ENCODE measurements at regions not wholly inside any gene's neighbourhood (a gene's known extent, or its start where the extent isn't known, plus 50 kb on each side); places are given as distances from the start of the nearest gene placed in this dataset.

DNA sequence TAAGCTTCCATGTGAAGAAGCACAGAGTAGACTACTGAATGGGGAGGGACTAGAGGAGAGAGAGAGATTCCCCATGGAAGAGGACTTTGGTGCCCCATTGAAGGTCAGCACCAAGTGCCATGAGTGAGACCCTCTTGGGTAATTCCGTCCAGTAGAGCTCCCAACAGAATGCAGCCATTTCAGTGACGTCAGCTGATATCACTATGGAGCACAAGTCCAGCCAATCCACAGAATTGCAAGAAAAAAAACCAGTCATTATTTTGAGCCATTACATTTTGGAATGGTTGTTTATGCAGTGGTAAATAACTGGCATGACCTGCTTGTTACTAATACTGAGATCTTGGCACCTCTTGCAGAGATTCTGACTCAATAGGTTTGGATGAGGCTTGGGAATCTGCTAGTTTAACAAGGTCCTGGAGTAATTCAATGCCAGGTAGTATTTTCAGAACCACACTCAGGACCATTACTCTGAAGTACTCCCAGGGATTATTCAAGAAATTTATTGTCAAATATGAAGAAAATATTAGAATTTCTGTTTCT, 52.6 kb upstream of the SP8 start:
- no peak overlapping the region for H3K27ac ChIP-seq (ENCODE audit: low read length)
- ATAC-seq (no peak), DNase-seq (no peak)
- no peaks in the 10 kb centered on the region for H3K4me1 ChIP-seq (ENCODE audit: control insufficient read depth, insufficient read depth, low read length)
- H3K4me3 ChIP-seq (ENCODE audit: low read length), result no peak overlapping the region
- WGBS, result 81% methylated on average over 2 of the region's 2 CpGs
- no peaks in the 10 kb centered on the region for H3K9me3 ChIP-seq (ENCODE audit: control insufficient read depth, low read length)
- intact Hi-C loops (cut with DNase I), result no loop called here
- no peaks in the 10 kb centered on the region for H3K27me3 ChIP-seq (ENCODE audit: control insufficient read depth, insufficient read depth)

DNA sequence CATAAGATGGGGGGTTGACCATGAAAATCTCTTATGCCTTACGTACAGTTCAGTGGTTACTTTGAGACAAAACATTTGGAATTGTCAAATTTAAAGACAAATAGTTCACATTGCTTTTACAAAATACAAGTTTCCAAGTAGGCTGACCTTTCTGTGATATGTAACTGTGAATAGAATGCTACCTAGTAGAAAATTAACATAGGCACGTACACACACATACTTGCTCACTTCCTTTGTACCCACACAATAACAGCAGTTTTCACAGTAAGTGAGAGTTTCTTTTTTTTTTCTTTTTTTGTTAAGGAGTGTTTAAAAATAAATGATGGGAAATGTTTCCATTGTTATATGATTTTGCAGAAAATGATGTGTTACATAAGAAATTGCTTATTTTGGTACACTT, 53.3 kb upstream of the SP8 start:
- Histone ChIP-seq H3K27ac (ENCODE audit: low read length) (no peak overlapping the region), H3K4me3 (ENCODE audit: low read length) (no peak overlapping the region), H3K9me3 (ENCODE audit: control insufficient read depth, low read length) (no peaks in the 10 kb centered on the region), H3K27me3 (ENCODE audit: control insufficient read depth, insufficient read depth) (no peaks in the 10 kb centered on the region), H3K4me1 (ENCODE audit: control insufficient read depth, insufficient read depth, low read length) (no peaks in the 10 kb centered on the region)
- 53% methylated on average over 2 of the region's 2 CpGs for WGBS
- DNase-seq (no peak), ATAC-seq (no peak)
- intact Hi-C loops (cut with DNase I), result no loop called here

DNA sequence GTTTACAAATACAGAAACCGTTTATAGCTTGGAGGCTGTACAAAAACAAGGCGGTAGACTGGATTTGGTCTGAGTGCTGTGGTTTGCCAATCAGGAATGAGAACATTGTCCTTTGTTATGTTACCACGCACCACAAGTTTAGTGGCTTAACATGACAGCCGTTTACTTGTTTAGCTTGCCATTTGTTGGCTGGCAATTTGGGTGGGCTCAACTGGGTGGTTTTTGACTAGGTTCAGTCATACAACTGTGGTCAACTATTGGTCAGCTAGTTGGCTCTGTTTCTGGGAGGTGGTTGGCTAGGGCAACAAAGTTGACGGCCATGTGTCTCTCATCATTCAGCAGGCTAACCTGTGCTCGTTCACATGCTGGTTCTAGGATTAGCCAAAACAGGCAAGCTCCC, 60.1 kb upstream of the SP8 start:
- Histone ChIP-seq H3K4me3 (ENCODE audit: low read length) (no peak overlapping the region), H3K4me1 (ENCODE audit: control insufficient read depth, insufficient read depth, low read length) (no peaks in the 10 kb centered on the region), H3K9me3 (ENCODE audit: control insufficient read depth, low read length) (no peaks in the 10 kb centered on the region), H3K27me3 (ENCODE audit: control insufficient read depth, insufficient read depth) (no peaks in the 10 kb centered on the region), H3K27ac (ENCODE audit: low read length) (no peak overlapping the region)
- 82% methylated on average over 6 of the region's 6 CpGs for WGBS
- ATAC-seq (no peak), DNase-seq (no peak)
- intact Hi-C loops (cut with DNase I), result no loop called here

DNA sequence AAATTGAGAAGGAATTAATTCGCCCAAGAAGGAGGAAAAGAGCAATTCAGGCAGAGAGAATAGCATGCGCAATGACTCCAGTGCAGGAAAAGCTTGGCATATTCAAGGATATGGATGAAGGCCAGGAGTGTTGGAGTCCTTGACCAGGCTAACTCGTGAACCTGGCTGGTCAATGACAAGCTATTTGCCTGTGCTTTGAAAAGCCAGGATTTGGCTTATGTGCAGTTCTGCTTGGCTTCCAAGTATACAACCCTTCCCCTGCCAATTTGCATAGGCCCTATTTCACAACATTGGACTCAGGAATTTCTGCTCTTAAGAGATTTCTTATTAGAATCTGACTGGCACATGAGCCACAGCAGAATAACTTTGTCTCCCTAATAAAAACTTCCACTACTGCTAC, 72.3 kb upstream of the SP8 start:
- H3K4me1 ChIP-seq (ENCODE audit: control insufficient read depth, insufficient read depth, low read length), result no peaks in the 10 kb centered on the region
- ATAC-seq, result no peak
- H3K27me3 ChIP-seq (ENCODE audit: control insufficient read depth, insufficient read depth), result no peaks in the 10 kb centered on the region
- no peak overlapping the region for H3K27ac ChIP-seq (ENCODE audit: low read length)
- intact Hi-C loops (cut with DNase I), result no loop called here
- H3K9me3 ChIP-seq (ENCODE audit: control insufficient read depth, low read length), result no peaks in the 10 kb centered on the region
- no peak for DNase-seq
- 66% methylated on average over 3 of the region's 3 CpGs for WGBS
- no peak overlapping the region for H3K4me3 ChIP-seq (ENCODE audit: low read length)

DNA sequence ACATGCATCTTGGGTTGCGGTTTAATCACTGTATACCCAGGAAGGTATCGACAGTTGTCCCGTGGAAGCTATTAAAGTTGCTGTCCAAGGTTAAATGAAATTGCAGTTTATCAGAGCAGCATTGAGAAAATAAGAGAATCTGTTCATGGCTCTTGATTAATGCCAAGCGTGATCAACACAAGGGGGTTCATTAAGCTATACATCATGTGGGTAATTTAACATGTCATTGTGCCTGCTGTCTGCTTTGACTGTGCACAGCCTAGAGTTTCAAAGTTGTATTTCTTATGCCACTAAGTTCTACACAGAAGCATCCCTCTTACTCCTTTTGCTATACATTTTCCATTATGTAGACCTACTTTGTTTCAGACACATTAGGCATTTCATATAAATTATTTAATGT, 74.8 kb upstream of the SP8 start:
- DNase-seq, result no peak
- H3K4me1 ChIP-seq (ENCODE audit: control insufficient read depth, insufficient read depth, low read length), result no peaks in the 10 kb centered on the region
- intact Hi-C loops (cut with DNase I), result no loop called here
- no peaks in the 10 kb centered on the region for H3K9me3 ChIP-seq (ENCODE audit: control insufficient read depth, low read length)
- no peak overlapping the region for H3K4me3 ChIP-seq (ENCODE audit: low read length)
- no peak for ATAC-seq
- 84% methylated on average over 4 of the region's 4 CpGs for WGBS
- no peaks in the 10 kb centered on the region for H3K27me3 ChIP-seq (ENCODE audit: control insufficient read depth, insufficient read depth)
- H3K27ac ChIP-seq (ENCODE audit: low read length), result no peak overlapping the region

DNA sequence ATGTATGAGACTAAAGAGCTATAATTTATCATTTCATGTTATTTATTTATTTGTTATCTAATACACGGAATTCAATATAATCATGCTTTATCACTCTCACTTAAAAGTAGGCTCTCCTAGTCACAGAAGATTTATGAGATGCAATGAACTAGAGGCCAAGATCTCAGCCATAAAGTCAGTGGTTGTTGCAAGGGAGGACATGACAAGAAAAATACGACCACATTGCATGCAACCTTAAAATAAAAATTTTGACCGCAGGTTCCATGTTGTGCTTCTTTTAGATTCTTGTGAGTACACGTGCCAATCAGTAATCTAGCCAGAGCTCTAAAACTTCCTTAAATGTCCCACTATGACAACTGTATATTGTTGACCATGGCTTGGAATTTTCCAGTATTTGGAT, 75.9 kb upstream of the SP8 start:
- ATAC-seq (no peak), DNase-seq (no peak)
- no peak overlapping the region for H3K27ac ChIP-seq (ENCODE audit: low read length)
- H3K27me3 ChIP-seq (ENCODE audit: control insufficient read depth, insufficient read depth), result no peaks in the 10 kb centered on the region
- H3K9me3 ChIP-seq (ENCODE audit: control insufficient read depth, low read length), result no peaks in the 10 kb centered on the region
- intact Hi-C loops (cut with DNase I), result no loop called here
- no peak overlapping the region for H3K4me3 ChIP-seq (ENCODE audit: low read length)
- no peaks in the 10 kb centered on the region for H3K4me1 ChIP-seq (ENCODE audit: control insufficient read depth, insufficient read depth, low read length)
- WGBS, result 73% methylated on average over 4 of the region's 4 CpGs

DNA sequence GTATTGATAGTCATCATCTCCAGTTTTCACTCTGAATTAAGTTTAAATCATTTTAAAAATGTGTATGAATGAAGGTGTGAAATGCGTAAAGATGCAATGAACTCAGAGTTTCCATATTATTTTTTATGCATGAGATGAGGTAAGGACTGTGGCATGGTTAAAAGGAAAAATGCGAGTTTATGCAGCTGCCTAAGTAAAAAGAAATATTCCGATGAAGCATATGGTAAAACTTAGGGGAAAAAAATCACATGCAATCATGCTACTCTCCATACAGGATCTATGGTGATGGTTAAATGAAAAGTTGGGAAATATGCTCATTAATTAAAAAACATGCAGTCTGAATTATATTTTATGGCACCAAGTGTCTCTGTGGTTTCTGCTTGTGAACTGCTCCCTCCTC, 77.5 kb upstream of the SP8 start:
- no peak overlapping the region for H3K27ac ChIP-seq (ENCODE audit: low read length)
- no peaks in the 10 kb centered on the region for H3K27me3 ChIP-seq (ENCODE audit: control insufficient read depth, insufficient read depth)
- DNase-seq, result no peak
- H3K9me3 ChIP-seq (ENCODE audit: control insufficient read depth, low read length), result no peaks in the 10 kb centered on the region
- no peak overlapping the region for H3K4me3 ChIP-seq (ENCODE audit: low read length)
- ATAC-seq, result no peak
- intact Hi-C loops (cut with DNase I), result no loop called here
- no peaks in the 10 kb centered on the region for H3K4me1 ChIP-seq (ENCODE audit: control insufficient read depth, insufficient read depth, low read length)
- 84% methylated on average over 3 of the region's 3 CpGs for WGBS

DNA sequence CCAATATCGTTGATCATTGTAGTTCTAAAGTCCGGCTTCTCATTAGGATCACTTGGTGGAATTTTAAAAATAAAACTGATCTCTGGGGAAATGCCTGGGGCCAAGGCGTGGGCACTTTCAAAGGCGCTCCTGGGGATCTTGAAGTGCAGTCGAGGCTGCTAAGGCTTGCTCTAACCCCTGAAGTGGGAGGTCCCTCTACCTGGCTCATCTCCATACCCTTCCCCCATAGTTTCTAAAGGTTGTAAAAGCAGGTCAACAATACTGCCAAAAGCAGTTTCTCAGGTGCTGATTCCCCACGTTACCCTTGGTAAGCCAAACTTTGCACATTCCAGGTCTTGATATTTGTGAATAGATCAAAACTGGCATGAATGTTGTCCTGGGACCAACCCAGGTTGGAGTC, 79.0 kb upstream of the SP8 start:
- WGBS, result 76% methylated on average over 6 of the region's 6 CpGs
- no peaks in the 10 kb centered on the region for H3K27me3 ChIP-seq (ENCODE audit: control insufficient read depth, insufficient read depth)
- no peak overlapping the region for H3K4me3 ChIP-seq (ENCODE audit: low read length)
- no peaks in the 10 kb centered on the region for H3K9me3 ChIP-seq (ENCODE audit: control insufficient read depth, low read length)
- H3K4me1 ChIP-seq (ENCODE audit: control insufficient read depth, insufficient read depth, low read length), result no peaks in the 10 kb centered on the region
- ATAC-seq, result no peak
- no peak overlapping the region for H3K27ac ChIP-seq (ENCODE audit: low read length)
- no peak for DNase-seq
- intact Hi-C loops (cut with DNase I), result no loop called here

DNA sequence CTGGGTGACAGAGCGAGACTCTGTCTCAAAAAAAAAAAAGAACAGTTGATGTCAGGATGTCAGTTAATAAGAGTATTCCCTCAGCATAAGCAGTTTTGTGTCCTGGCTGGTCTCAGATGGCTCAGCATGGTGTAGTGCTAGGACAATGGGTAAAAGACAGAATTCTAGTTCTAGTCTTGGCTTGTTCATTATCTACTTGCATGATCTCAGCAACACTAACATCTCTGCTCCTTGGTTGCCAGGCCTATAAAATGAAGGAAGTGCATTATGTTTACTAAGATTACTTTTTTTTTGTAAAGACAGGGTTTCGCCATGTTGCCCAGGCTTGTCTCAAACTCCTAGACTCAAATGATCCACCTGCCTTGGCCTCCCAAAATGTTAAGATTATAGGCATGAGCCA, 84.3 kb upstream of the SP8 start:
- H3K4me1 ChIP-seq (ENCODE audit: control insufficient read depth, insufficient read depth, low read length), result no peaks in the 10 kb centered on the region
- ATAC-seq (no peak), DNase-seq (no peak)
- WGBS, result 85% methylated on average over 2 of the region's 2 CpGs
- no peaks in the 10 kb centered on the region for H3K27me3 ChIP-seq (ENCODE audit: control insufficient read depth, insufficient read depth)
- no peaks in the 10 kb centered on the region for H3K9me3 ChIP-seq (ENCODE audit: control insufficient read depth, low read length)
- no peak overlapping the region for H3K27ac ChIP-seq (ENCODE audit: low read length)
- H3K4me3 ChIP-seq (ENCODE audit: low read length), result no peak overlapping the region
- intact Hi-C loops (cut with DNase I), result no loop called here

DNA sequence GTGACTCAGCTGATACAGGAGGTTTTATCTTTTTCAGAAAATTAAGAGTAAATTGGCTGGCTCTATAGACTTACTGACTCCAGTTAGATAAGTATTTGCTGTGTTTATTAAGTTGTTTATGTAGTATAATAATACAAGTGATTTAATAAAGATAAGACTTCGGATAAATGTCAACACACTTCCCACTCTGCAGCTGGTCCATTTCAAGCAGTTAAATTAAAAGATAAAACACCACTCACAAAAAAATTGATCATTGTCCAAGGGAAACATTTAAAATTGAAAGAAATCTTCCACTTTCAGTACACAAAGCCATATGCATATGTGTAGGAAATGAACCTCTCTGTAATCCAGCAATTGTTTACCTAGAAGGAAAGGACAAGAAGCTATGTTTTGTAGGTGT, 106.1 kb upstream of the SP8 start:
- intact Hi-C loops (cut with DNase I), result no loop called here

DNA sequence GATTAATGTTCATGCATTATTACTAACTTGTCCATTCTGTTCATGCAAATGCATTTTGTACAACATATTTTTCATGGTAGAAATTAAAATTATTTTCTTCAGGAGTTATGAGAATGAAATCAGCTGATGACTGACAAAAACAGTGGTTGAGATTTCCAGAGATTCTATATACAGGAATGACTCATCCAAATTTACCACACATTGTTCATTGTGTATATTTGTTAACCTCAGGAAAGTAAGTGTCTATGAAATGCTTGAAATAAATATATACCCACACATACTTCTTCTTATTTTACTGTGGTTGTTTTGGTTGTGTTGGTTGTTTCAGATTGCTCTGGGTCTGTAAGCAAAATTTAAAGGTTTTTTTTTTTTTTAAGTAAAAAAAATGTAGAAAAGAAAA, 108.1 kb upstream of the SP8 start:
- no peak for ATAC-seq

More for the DNA sequence above, 106.1 kb upstream of the SP8 start:
- ATAC-seq, result no peak
- DNase-seq, result no peak
- H3K27ac ChIP-seq (ENCODE audit: low read length), result no peak overlapping the region
- no peaks in the 10 kb centered on the region for H3K9me3 ChIP-seq (ENCODE audit: control insufficient read depth, low read length)
- H3K4me1 ChIP-seq (ENCODE audit: control insufficient read depth, insufficient read depth, low read length), result no peaks in the 10 kb centered on the region
- no peaks in the 10 kb centered on the region for H3K27me3 ChIP-seq (ENCODE audit: control insufficient read depth, insufficient read depth)
- 26% methylated on average over 1 of the region's 1 CpG for WGBS
- no peak overlapping the region for H3K4me3 ChIP-seq (ENCODE audit: low read length)

DNA sequence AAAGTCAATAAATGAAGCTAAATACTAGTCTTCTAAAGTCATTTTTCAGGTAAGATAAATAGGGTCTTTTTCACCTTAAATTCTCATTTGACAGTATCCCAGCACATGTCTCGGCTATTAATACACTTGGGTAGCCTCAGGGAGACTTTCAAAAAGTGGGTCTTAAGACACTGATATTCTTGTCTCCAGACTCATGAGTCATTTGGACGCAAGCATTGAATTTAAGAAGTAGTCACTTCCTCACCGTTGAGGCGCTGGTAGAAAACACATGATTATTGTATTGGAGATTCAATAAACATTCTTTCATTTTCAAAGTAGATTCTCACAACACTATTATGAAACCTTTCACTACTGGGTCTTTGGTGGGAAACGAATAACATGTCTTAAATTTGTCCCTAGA, 108.9 kb upstream of the SP8 start:
- no peaks in the 10 kb centered on the region for H3K4me1 ChIP-seq (ENCODE audit: control insufficient read depth, insufficient read depth, low read length)
- H3K4me3 ChIP-seq (ENCODE audit: low read length), result no peak overlapping the region
- DNase-seq, result no peak
- ATAC-seq, result no peak
- no peaks in the 10 kb centered on the region for H3K9me3 ChIP-seq (ENCODE audit: control insufficient read depth, low read length)
- no peak overlapping the region for H3K27ac ChIP-seq (ENCODE audit: low read length)
- intact Hi-C loops (cut with DNase I), result no loop called here
- WGBS, result 67% methylated on average over 5 of the region's 5 CpGs
- no peaks in the 10 kb centered on the region for H3K27me3 ChIP-seq (ENCODE audit: control insufficient read depth, insufficient read depth)

More for the DNA sequence above, 108.1 kb upstream of the SP8 start:
- H3K27ac ChIP-seq (ENCODE audit: low read length), result no peak overlapping the region
- DNase-seq, result no peak
- H3K4me3 ChIP-seq (ENCODE audit: low read length), result no peak overlapping the region
- H3K27me3 ChIP-seq (ENCODE audit: control insufficient read depth, insufficient read depth), result no peaks in the 10 kb centered on the region
- H3K4me1 ChIP-seq (ENCODE audit: control insufficient read depth, insufficient read depth, low read length), result no peaks in the 10 kb centered on the region
- intact Hi-C loops (cut with DNase I), result no loop called here
- H3K9me3 ChIP-seq (ENCODE audit: control insufficient read depth, low read length), result no peaks in the 10 kb centered on the region
